ENCODE measurements at regions not wholly inside any gene's neighbourhood (a gene's known extent, or its start where the extent isn't known, plus 50 kb on each side); places are given as distances from the start of the nearest gene placed in this dataset.

DNA sequence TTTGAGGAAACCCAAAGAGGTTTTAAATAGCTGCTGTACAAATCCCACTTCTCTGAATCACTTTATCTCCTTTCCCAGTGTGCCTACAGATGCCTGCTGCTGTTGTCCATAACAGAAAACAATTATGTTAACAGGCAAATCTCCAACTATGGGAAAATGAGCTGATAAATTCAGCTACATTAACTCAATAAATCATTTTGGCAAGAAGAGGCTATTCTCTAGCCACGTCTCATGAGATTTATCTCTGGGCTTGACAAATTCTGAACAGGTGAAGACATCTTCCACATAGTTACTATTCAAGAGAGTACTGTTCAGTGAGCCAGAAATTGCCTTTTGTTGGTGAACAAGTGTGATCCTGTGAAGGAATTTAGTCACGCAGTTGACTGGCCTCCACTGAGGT is 327.1 kb upstream of the FMN2 start:
- Histone ChIP-seq H3K79me2 (ENCODE audit: control insufficient read depth in 1 of 2, insufficient read depth in 2 of 2, low read length in 2 of 2) (no peaks in the 10 kb centered on the region), H3K4ac (replicated peaks; ENCODE audit: insufficient read length, low read depth, low read length) (no peak overlapping the region), H3K27ac (ENCODE audit: low read depth, low read length) (no peak overlapping the region), H2AFZ (ENCODE audit: low read length) (no peak overlapping the region), H2BK15ac (ENCODE audit: low read length) (no peak overlapping the region), H3K18ac (ENCODE audit: extremely low read depth, low read length) (no peak overlapping the region), H3K36me3 (ENCODE audit: control insufficient read depth in 2 of 4, insufficient read depth in 4 of 4, low read length in 3 of 4) (no peaks in the 10 kb centered on the region), H2BK20ac (ENCODE audit: low read length) (no peak overlapping the region), H3K4me2 (ENCODE audit: insufficient read depth in 1 of 2, low read depth in 2 of 2, low read length in 2 of 2) (no peak overlapping the region), H2BK120ac (replicated peaks; ENCODE audit: low read depth, low read length) (no peak overlapping the region), H4K8ac (ENCODE audit: extremely low read depth, insufficient read depth, low read length) (no peak overlapping the region), H2BK5ac (ENCODE audit: low read depth, low read length) (no peak overlapping the region), H3K27me3 (replicated peaks in 1 of 4; ENCODE audit: control insufficient read depth in 3 of 4, extremely low read depth in 1 of 4, insufficient read depth in 3 of 4, low read length in 3 of 4) (no peaks in the 10 kb centered on the region), H3K79me1 (ENCODE audit: low read depth, low read length) (no peaks in the 10 kb centered on the region), H4K20me1 (replicated peaks in 1 of 2; ENCODE audit: control insufficient read depth in 1 of 2, insufficient read depth in 2 of 2, low read length in 2 of 2) (no peaks in the 10 kb centered on the region), H3K9me3 (ENCODE audit: insufficient read depth in 2 of 2, low read depth in 1 of 2, low read length in 1 of 2) (no peaks in the 10 kb centered on the region), H2AK5ac (ENCODE audit: low read depth, low read length) (no peak overlapping the region), H3K23ac (ENCODE audit: insufficient read length) (no peak overlapping the region), H3K9ac (replicated peaks in 1 of 4; ENCODE audit: extremely low read depth in 1 of 4, low read depth in 3 of 4, low read length in 3 of 4) (no peak overlapping the region), H4K5ac (ENCODE audit: insufficient read length, low read depth, low read length) (no peak overlapping the region), H3K23me2 (ENCODE audit: low read depth, low read length) (no peaks in the 10 kb centered on the region), H4K91ac (replicated peaks; ENCODE audit: insufficient read length, low read length) (no peak overlapping the region), H3K14ac (ENCODE audit: insufficient read length) (no peak overlapping the region), H2BK12ac (ENCODE audit: low read depth, low read length) (no peak overlapping the region), H3K4me1 (replicated peaks in 1 of 4; ENCODE audit: control insufficient read depth in 3 of 4, insufficient read depth in 4 of 4, low read length in 3 of 4) (no peaks in the 10 kb centered on the region), H3K4me3 (ENCODE audit: extremely low read depth in 1 of 4, insufficient read depth in 2 of 4, low read depth in 3 of 4, low read length in 4 of 4) (no peak overlapping the region), H3K56ac (replicated peaks; ENCODE audit: insufficient read length, low read depth, low read length) (no peak overlapping the region)
- TF ChIP-seq, protein P1, sequence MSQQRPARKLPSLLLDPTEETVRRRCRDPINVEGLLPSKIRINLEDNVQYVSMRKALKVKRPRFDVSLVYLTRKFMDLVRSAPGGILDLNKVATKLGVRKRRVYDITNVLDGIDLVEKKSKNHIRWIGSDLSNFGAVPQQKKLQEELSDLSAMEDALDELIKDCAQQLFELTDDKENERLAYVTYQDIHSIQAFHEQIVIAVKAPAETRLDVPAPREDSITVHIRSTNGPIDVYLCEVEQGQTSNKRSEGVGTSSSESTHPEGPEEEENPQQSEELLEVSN (IDR thresholded peaks at IDR 0.05): no peak
- TF ChIP-seq TEAD4 (IDR thresholded peaks at IDR 0.05; ENCODE audit: low read depth, low read length) (no peak), CEBPB (IDR thresholded peaks at IDR 0.05; ENCODE audit: low read depth, low read length) (no peak), BCL11A (IDR thresholded peaks at IDR 0.05; ENCODE audit: low read depth in 2 of 2, low read length in 2 of 2) (no peak), RAD21 (IDR thresholded peaks at IDR 0.05 in 1 of 2, conservative IDR thresholded peaks at IDR 0.05 in 1 of 2; ENCODE audit: low read depth in 2 of 2, low read length in 2 of 2) (no peak), POU5F1 (IDR thresholded peaks at IDR 0.05; ENCODE audit: low read depth, low read length) (no peak), ZNF274 (IDR thresholded peaks at IDR 0.05; ENCODE audit: borderline replicate concordance, extremely low read depth, low read length) (no peak), SP2 (IDR thresholded peaks at IDR 0.05; ENCODE audit: low read length) (no peak)
- ChIA-PET CTCF (ENCODE audit: partially characterized antibody) (interaction anchor here (0.9 to 1.8 kb wide), 6 partner anchors 10 to 178 kb away, joined by 3 to 9 read pairs (median 4); no protein-coding TSS in a partner anchor), POLR2A (ENCODE audit: partially characterized antibody) (interaction anchor here (0.6 kb wide), 1 partner anchor 387 kb away, joined by 3 read pairs; no protein-coding TSS in a partner anchor)
- DNase-seq (ENCODE audit: low read depth in 1 of 2, low spot score in 2 of 2) (no peak), FAIRE-seq (no peak)
- 91% methylated on average over 2 of the region's 2 CpGs; no CpG with 5 or more reads in 1 of the 2 experiments for WGBS, 2 experiments (ENCODE audit: extremely low coverage in 1 of 2, insufficient coverage in 1 of 2, insufficient read length in 1 of 2, insufficient replicate concordance in 2 of 2, low coverage in 1 of 2, low lambda C conversion rate in 2 of 2, missing lambda C conversion rate in 1 of 2)

Data from H1 (cell line).